ENCODE measurements at regions not wholly inside any gene's neighbourhood (a gene's known extent, or its start where the extent isn't known, plus 50 kb on each side); places are given as distances from the start of the nearest gene placed in this dataset.
"Not testable (repeated sequence)": the region's sequence is repeated elsewhere in the genome, so short reads cannot be mapped to it uniquely, and the experiment has no call there.

GRCh38 chr9:102202126-102202525, 463.7 kb upstream of the GRIN3A start:
- no peak overlapping the region for H3K4me3 ChIP-seq (ENCODE audit: low read depth, low read length)
- no peak for DNase-seq (ENCODE audit: low read depth)
- TF ChIP-seq, protein P1, sequence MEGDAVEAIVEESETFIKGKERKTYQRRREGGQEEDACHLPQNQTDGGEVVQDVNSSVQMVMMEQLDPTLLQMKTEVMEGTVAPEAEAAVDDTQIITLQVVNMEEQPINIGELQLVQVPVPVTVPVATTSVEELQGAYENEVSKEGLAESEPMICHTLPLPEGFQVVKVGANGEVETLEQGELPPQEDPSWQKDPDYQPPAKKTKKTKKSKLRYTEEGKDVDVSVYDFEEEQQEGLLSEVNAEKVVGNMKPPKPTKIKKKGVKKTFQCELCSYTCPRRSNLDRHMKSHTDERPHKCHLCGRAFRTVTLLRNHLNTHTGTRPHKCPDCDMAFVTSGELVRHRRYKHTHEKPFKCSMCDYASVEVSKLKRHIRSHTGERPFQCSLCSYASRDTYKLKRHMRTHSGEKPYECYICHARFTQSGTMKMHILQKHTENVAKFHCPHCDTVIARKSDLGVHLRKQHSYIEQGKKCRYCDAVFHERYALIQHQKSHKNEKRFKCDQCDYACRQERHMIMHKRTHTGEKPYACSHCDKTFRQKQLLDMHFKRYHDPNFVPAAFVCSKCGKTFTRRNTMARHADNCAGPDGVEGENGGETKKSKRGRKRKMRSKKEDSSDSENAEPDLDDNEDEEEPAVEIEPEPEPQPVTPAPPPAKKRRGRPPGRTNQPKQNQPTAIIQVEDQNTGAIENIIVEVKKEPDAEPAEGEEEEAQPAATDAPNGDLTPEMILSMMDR (conservative IDR thresholded peaks at IDR 0.05; ENCODE audit: low read depth, low read length) = no peak

DNA sequence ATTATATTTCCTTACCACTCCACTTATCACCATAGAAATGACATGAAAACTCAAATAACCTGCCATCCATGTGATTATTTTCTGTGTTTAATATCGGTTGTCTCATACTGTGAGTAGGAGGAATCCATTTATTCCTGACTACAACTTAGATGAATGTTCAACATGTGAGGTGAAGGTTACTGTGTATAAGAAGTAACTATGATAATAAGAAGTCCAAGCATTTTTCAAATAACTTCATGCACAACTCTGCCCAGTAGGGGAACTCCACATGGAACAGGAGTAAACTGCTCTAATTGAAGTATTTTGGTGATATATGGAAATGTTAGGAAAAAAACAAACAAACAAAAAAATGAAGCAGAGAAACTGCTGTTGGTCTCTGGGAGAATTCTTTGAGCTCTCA, 447.5 kb upstream of the GRIN3A start:
- H3K4me3 ChIP-seq (ENCODE audit: low read depth, low read length) = no peak overlapping the region
- TF ChIP-seq, protein P1 (conservative IDR thresholded peaks at IDR 0.05; ENCODE audit: low read depth, low read length) = no peak
- DNase-seq (ENCODE audit: low read depth) = peak; percentile 31

DNA sequence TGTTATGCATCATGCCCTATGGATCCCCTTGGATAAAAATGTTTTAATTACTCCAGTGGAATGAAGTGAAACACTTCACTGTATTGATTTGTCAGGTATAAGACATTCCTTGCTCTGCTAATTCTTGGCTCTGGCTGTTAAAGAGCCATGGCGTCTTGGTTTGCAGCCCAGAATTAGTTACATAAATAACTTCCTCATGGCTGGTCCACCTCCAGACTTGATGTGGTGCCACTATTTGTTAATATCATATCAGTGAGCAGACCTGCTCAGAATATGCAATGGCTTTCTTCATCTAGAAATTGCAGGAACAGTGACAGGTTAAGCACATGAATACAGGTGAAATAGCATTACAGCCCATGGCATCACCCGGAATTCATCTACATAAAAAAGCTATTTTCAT, 446.9 kb upstream of the GRIN3A start:
- no peak for DNase-seq (ENCODE audit: low read depth)
- H3K4me3 ChIP-seq (ENCODE audit: low read depth, low read length) = no peak overlapping the region
- TF ChIP-seq, protein P1 (conservative IDR thresholded peaks at IDR 0.05; ENCODE audit: low read depth, low read length) = no peak

- DNase-seq (ENCODE audit: low read depth) = peak; percentile 44
- TF ChIP-seq, protein P1 (conservative IDR thresholded peaks at IDR 0.05; ENCODE audit: low read depth, low read length) = no peak
- no peak overlapping the region for H3K4me3 ChIP-seq (ENCODE audit: low read depth, low read length)
These were observed 440.4 kb upstream of the GRIN3A start for GRCh38 chr9:102178811-102179210.

GRCh38 chr9:102174202-102174601, 435.8 kb upstream of the GRIN3A start:
- not testable (repeated sequence) for DNase-seq (ENCODE audit: low read depth); H3K4me3 ChIP-seq (ENCODE audit: low read depth, low read length)

DNA sequence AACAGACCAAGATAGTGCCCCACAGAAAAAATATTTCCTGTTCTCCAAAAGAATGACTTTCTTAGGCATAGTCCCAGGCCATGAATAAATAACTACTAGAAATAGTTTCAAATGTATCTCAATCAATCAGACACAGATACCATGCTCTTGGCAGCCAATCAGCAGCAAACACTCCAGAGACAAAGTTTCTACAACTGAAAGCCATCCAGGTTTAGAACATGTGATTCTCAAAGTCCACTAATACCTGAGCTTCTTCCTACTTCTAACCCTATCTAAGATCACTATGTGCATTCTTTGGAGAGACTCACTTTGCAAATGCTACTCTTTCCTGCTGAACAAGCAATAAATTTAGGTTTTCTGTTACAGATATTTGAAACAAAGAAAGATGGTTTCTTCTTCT, 425.8 kb upstream of the GRIN3A start:
- no peak for DNase-seq (ENCODE audit: low read depth)
- H3K4me3 ChIP-seq (ENCODE audit: low read depth, low read length) = no peak overlapping the region
- TF ChIP-seq, protein P1 (conservative IDR thresholded peaks at IDR 0.05; ENCODE audit: low read depth, low read length) = no peak

GRCh38 chr9:102153081-102153480, 414.6 kb upstream of the GRIN3A start:
- not testable (repeated sequence) for DNase-seq (ENCODE audit: low read depth); H3K4me3 ChIP-seq (ENCODE audit: low read depth, low read length)

GRCh38 chr9:102135768-102136167, 397.3 kb upstream of the GRIN3A start:
- H3K4me3 ChIP-seq (ENCODE audit: low read depth, low read length) = no peak overlapping the region
- TF ChIP-seq, protein P1 (conservative IDR thresholded peaks at IDR 0.05; ENCODE audit: low read depth, low read length) = no peak
- no peak for DNase-seq (ENCODE audit: low read depth)
